ENCODE measurements at regions not wholly inside any gene's neighbourhood (a gene's known extent, or its start where the extent isn't known, plus 50 kb on each side); places are given as distances from the start of the nearest gene placed in this dataset.

- Histone ChIP-seq H3K79me2 (ENCODE audit: insufficient read depth, low read length) (no peaks in the 10 kb centered on the region), H3K4me2 (ENCODE audit: low read depth, low read length) (no peak overlapping the region), H3K36me3 (replicated peaks in 1 of 2; ENCODE audit: control insufficient read depth in 1 of 2, insufficient read depth in 2 of 2, low read length in 2 of 2) (no peaks in the 10 kb centered on the region), H2AFZ (ENCODE audit: low read length) (no peak overlapping the region), H3K9me3 (ENCODE audit: low read length) (no peaks in the 10 kb centered on the region), H4K20me1 (ENCODE audit: insufficient read depth, low read length) (no peaks in the 10 kb centered on the region), H3K27ac (ENCODE audit: extremely low read length, insufficient read depth, low read length) (no peak overlapping the region), H3K9ac (ENCODE audit: insufficient read depth, low read depth, low read length) (no peak overlapping the region), H3K4me1 (ENCODE audit: insufficient read depth, low read length) (peaks cover 9% of the 10 kb centered on the region; the same call in 1 of the 2 replicates), H3K27me3 (ENCODE audit: control insufficient read depth in 1 of 2, insufficient read depth in 2 of 2, low read length in 2 of 2) (peaks cover 0 to 3% of the 10 kb centered on the region in 2 experiments; a peak in 1 of 5 replicates), H3K4me3 (replicated peaks in 1 of 3; ENCODE audit: insufficient read depth in 1 of 3, low read depth in 2 of 3, low read length in 3 of 3) (no peak overlapping the region)
- TF ChIP-seq TBX2 (CRISPR knock-in tag; IDR thresholded peaks at IDR 0.05; ENCODE audit: borderline replicate concordance) (no peak), CCDC6 (CRISPR knock-in tag; IDR thresholded peaks at IDR 0.05) (no peak), ZNF7 (CRISPR knock-in tag; IDR thresholded peaks at IDR 0.05) (no peak), SUZ12 (IDR thresholded peaks at IDR 0.05; ENCODE audit: low read depth, low read length) (no peak), HNF4G (IDR thresholded peaks at IDR 0.05; ENCODE audit: borderline replicate concordance, low read depth, low read length) (no peak), HNF4G (CRISPR knock-in tag; IDR thresholded peaks at IDR 0.05; ENCODE audit: borderline replicate concordance, low read depth) (no peak), ZNF710 (CRISPR knock-in tag; IDR thresholded peaks at IDR 0.05; ENCODE audit: borderline replicate concordance) (no peak), GPBP1L1 (CRISPR knock-in tag; IDR thresholded peaks at IDR 0.05) (no peak), SP140L (CRISPR knock-in tag; IDR thresholded peaks at IDR 0.05; ENCODE audit: borderline replicate concordance) (no peak), ISX (CRISPR knock-in tag; conservative IDR thresholded peaks at IDR 0.05) (no peak), ZNF792 (CRISPR knock-in tag; IDR thresholded peaks at IDR 0.05) (no peak), ZNF33A (CRISPR knock-in tag; IDR thresholded peaks at IDR 0.05; ENCODE audit: borderline replicate concordance) (no peak), ZNF570 (CRISPR knock-in tag; IDR thresholded peaks at IDR 0.05; ENCODE audit: borderline replicate concordance) (no peak), FOXC1 (CRISPR knock-in tag; IDR thresholded peaks at IDR 0.05; ENCODE audit: borderline replicate concordance) (no peak), ZNF543 (CRISPR knock-in tag; IDR thresholded peaks at IDR 0.05) (no peak), THRA (CRISPR knock-in tag; IDR thresholded peaks at IDR 0.05; ENCODE audit: borderline replicate concordance) (no peak), ZNF329 (CRISPR knock-in tag; IDR thresholded peaks at IDR 0.05; ENCODE audit: low read depth) (no peak), ZBTB34 (CRISPR knock-in tag; IDR thresholded peaks at IDR 0.05) (no peak), HNRNPK (IDR thresholded peaks at IDR 0.05; ENCODE audit: low read depth, low read length, poor library complexity, severe bottlenecking) (no peak), CAMTA2 (CRISPR knock-in tag; IDR thresholded peaks at IDR 0.05; ENCODE audit: borderline replicate concordance) (no peak)
- POLR2A ChIA-PET: no interaction called here
- DNase-seq (ENCODE audit: low spot score) (no peak), ATAC-seq (peak; percentile 44; the same call in 2 of the 3 replicates), FAIRE-seq (no peak)
- CTCF ChIA-PET (ENCODE audit: low intra/inter-chr PET ratio, low total read pairs): no interaction called here
- 0% methylated on average over 3 of the region's 10 CpGs for WGBS (ENCODE audit: low lambda C conversion rate)
- BruUV-seq (replicated peaks): no TSS peak
- intact Hi-C loops (cut with micrococcal nuclease; ENCODE audit: unreplicated experiment) (no loop called here), in situ Hi-C loops (cut with HindIII; ENCODE audit: extremely low pct_ligation_motif_present, low pct_unique_long_range_greater_than_20kb) (no loop called here)
Observed at GRCh38 chr11:32331098-32331497, 104.2 kb downstream of the WT1 start.
